ENCODE measurements at regions not wholly inside any gene's neighbourhood (a gene's known extent, or its start where the extent isn't known, plus 50 kb on each side); places are given as distances from the start of the nearest gene placed in this dataset.
"Not testable (repeated sequence)": the region's sequence is repeated elsewhere in the genome, so short reads cannot be mapped to it uniquely, and the experiment has no call there.

DNA sequence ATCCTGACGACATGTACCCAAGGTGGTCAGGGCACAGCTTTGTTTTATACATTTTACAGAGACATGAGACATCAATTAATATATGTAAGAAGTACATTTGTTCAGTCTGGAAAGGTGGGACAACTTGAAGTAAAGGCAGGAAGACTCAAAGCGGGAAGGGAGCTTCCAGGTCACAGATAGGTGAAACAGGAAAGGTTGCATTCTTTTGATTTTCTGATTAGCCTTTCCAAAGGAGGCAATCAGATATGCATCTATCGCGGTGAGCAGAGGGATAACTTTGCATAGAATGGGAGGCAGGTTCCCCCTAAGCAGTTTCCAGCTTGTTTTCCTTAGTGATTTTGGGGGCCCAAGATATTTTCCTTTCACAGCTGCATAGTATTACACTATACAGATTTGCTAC is 358.4 kb downstream of the GLUD2 start:
- TF ChIP-seq, protein P1, sequence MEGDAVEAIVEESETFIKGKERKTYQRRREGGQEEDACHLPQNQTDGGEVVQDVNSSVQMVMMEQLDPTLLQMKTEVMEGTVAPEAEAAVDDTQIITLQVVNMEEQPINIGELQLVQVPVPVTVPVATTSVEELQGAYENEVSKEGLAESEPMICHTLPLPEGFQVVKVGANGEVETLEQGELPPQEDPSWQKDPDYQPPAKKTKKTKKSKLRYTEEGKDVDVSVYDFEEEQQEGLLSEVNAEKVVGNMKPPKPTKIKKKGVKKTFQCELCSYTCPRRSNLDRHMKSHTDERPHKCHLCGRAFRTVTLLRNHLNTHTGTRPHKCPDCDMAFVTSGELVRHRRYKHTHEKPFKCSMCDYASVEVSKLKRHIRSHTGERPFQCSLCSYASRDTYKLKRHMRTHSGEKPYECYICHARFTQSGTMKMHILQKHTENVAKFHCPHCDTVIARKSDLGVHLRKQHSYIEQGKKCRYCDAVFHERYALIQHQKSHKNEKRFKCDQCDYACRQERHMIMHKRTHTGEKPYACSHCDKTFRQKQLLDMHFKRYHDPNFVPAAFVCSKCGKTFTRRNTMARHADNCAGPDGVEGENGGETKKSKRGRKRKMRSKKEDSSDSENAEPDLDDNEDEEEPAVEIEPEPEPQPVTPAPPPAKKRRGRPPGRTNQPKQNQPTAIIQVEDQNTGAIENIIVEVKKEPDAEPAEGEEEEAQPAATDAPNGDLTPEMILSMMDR (IDR thresholded peaks at IDR 0.05; ENCODE audit: insufficient read depth, low read depth, low read length, missing control alignments) = no peak
- DNase-seq (ENCODE audit: low read depth) = no peak
- H3K4me3 ChIP-seq (ENCODE audit: low read length) = no peak overlapping the region

DNA sequence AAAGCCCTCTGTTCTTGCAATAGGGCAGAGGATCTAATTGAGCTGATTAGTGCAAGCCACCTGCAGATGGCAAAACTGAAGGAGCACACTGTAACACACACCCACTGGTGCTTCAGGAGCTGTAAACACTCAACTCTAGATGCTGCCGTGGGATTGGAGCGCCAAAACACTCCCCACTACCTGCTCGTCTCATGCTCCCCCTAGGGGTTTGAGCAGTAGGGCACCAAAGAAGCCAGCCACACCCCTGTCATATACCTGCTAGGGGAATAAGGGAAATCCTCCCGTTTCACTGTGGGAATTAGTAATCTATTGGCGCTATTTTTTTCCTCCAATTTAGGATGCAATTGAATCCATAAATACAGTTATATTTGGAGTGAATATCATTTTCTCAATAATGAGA is 360.2 kb downstream of the GLUD2 start:
- no peak overlapping the region for H3K4me3 ChIP-seq (ENCODE audit: low read length)
- TF ChIP-seq, protein P1 (IDR thresholded peaks at IDR 0.05; ENCODE audit: insufficient read depth, low read depth, low read length, missing control alignments) = no peak
- DNase-seq (ENCODE audit: low read depth) = no peak

DNA sequence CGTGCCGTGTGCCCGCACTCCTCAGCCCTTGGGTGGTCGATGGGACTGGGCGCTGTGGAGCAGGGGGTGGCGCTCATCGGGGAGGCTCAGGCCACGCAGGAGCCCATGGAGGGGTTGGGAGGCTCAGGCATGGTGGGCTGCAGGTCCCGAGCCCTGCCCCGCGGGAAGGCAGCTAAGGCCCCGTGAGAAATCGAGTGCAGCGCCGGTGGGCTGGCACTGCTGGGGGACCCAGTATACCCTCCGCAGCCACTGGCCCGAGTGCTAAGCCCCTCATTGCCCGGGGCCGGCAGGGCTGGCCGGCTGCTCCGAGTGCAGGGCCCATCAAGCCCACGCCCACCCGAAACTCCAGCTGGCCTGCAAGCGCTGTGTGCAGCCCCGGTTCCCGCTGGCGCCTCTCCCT is 384.1 kb downstream of the GLUD2 start:
- not testable (repeated sequence) for H3K4me3 ChIP-seq (ENCODE audit: low read length); DNase-seq (ENCODE audit: low read depth)

DNA sequence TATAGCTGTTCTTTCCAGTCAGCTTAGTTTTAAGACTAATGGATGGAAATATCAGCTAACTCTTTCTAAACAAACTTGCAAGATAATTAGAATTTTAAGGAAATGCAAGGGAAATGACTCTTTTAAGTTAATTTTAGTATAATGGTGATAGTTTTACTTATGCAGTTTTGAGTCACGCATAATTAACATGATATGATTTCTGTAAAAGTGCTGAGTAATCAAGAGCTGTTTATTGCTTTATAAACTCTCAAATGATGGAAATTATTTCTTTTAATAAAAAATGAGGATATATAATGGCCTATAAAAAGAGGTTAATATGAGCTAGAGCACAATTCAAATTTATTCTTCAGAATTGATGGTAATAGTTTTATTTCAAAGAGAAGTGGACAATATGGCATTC is 385.9 kb downstream of the GLUD2 start:
- H3K4me3 ChIP-seq (ENCODE audit: low read length) = no peak overlapping the region
- no peak for DNase-seq (ENCODE audit: low read depth)
- TF ChIP-seq, protein P1 (IDR thresholded peaks at IDR 0.05; ENCODE audit: insufficient read depth, low read depth, low read length, missing control alignments) = no peak

DNA sequence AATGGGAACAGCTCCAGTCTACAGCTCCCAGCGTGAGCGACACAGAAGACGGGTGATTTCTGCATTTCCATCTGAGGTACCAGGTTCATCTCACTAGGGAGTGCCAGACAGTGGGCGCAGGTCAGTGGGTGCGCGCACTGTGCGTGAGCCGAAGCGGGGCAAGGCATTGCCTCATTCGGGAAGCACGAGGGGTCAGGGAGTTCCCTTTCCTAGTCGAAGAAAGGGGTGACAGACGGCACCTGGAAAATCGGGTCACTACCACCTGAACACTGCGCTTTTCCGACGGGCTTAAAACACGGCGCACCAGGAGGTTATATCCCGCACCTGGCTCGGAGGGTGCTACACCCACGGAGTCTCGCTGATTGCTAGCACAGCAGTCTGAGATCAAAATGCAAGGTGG is 390.3 kb downstream of the GLUD2 start:
- not testable (repeated sequence) for DNase-seq (ENCODE audit: low read depth); H3K4me3 ChIP-seq (ENCODE audit: low read length)

DNA sequence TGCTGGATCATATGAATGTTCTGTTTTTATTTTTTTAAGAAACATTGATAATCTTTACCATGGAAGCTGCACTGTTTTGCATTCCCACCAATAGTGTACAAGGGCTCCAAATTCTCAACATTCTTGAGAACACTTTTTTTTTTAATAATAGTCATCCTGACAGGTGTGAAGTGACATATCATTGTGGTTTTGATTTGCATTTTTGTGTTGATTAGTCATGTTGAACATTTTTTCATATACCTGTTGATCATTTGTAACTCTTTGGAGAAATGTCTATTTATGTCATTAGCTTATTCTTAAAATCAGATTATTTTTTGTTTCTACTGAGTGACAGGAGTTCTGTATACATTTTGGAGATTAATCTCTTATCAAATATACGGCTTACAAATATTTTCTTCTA is 408.5 kb downstream of the GLUD2 start:
- TF ChIP-seq, protein P1 (IDR thresholded peaks at IDR 0.05; ENCODE audit: insufficient read depth, low read depth, low read length, missing control alignments) = no peak
- DNase-seq (ENCODE audit: low read depth) = peak; percentile 24
- H3K4me3 ChIP-seq (ENCODE audit: low read length) = no peak overlapping the region

DNA sequence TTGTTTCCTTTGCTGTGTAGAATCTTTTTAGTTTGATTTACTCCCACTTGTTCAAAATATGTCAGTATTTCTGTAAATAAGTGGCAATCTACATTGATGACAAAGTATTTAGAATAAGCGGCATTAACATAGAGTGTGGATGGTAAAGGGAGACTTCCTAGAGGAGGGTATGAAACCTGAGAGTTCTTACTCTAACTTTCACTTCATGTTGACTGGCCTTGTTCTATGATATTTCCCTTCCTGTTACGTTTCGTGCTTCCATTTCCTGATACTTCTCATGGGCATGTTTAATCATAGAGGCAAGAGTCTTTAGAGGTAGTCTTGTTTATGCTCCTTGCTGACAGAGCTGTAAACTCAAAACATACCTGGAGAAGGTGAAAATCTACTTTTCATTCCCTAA is 408.9 kb downstream of the GLUD2 start:
- peak; percentile 11 for DNase-seq (ENCODE audit: low read depth)
- TF ChIP-seq, protein P1 (IDR thresholded peaks at IDR 0.05; ENCODE audit: insufficient read depth, low read depth, low read length, missing control alignments) = no peak
- no peak overlapping the region for H3K4me3 ChIP-seq (ENCODE audit: low read length)

DNA sequence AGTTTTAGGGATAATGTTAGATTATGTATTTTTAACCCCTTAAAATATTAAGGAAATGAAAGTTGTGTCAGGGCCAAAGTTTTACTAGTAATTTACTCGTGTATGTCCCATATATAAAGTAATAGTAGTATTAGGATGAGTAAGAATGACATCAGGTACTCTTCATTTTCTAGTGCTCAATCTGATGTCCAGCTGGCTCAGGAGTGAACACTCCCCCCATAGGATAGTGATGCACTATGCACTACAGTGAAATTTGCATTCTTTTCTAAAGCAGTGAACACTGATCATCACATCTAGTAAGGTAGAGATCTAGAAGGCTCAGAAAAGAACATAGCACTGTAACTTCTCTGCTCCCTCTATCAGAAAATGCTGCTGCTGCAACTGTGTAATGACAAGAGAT is 409.7 kb downstream of the GLUD2 start:
- TF ChIP-seq, protein P1 (IDR thresholded peaks at IDR 0.05; ENCODE audit: insufficient read depth, low read depth, low read length, missing control alignments) = no peak
- peak; percentile 2 for DNase-seq (ENCODE audit: low read depth)
- no peak overlapping the region for H3K4me3 ChIP-seq (ENCODE audit: low read length)
